Lower lobe of right lung (tissue), 2 donors: ENCODE measurements at regions not wholly inside any gene's neighbourhood (a gene's known extent, or its start where the extent isn't known, plus 50 kb on each side); places are given as distances from the start of the nearest gene placed in this dataset.
"Not testable (repeated sequence)": the region's sequence is repeated elsewhere in the genome, so short reads cannot be mapped to it uniquely, and the experiment has no call there.

Source experiments
- ATAC-seq, 2 donors: fragments of 200-7000 bp; cut with Tn5 transposase; one replicate each; pipeline ENCODE4 v1.9.1; 2020 to 2022; ENCODE audit warnings: mild to moderate bottlenecking in 2 of 2, moderate library complexity in 2 of 2
- DNase-seq: peaks from one replicate; pipeline ENCODE4 v3.0.0-alpha.2; 2020
- H3K27ac ChIP-seq: fragments of 200-600 bp; one replicate; pipeline ENCODE4 v1.8.0; 2022
- H3K27me3 ChIP-seq: fragments of 200-600 bp; one replicate; pipeline ENCODE4 v1.8.0; 2022; ENCODE audit warnings: low read depth
- H3K36me3 ChIP-seq: fragments of 200-600 bp; one replicate; pipeline ENCODE4 v1.8.0; 2022; ENCODE audit warnings: mild to moderate bottlenecking
- H3K4me1 ChIP-seq: fragments of 200-600 bp; one replicate; pipeline ENCODE4 v1.8.0; 2022
- H3K4me3 ChIP-seq: fragments of 200-600 bp; one replicate; pipeline ENCODE4 v1.8.0; 2022; ENCODE audit warnings: mild to moderate bottlenecking
- H3K9me3 ChIP-seq: fragments of 200-600 bp; one replicate; pipeline ENCODE4 v1.8.0; 2022
- CTCF ChIP-seq: fragments of 200-600 bp; IDR thresholded peaks from one replicate; pipeline ENCODE4 v1.8.0; 2022; ENCODE audit warnings: antibody characterized with exemption, mild to moderate bottlenecking
- intact Hi-C: fragments of 100-400 bp; cut with DNase I; formaldehyde crosslinking; loops from one replicate; pipeline ENCODE4 v1.11.0; 2022
- donor health status: DM: no; HTN: yes; CAD: no; lungs with severe emphysema.

- no peaks in the 10 kb centered on the region for H3K4me1 ChIP-seq
- ATAC-seq: peak in 1 of 2 donors; percentile 64
- H3K27ac ChIP-seq: no peak overlapping the region
- intact Hi-C loops: no loop called here
- no peak overlapping the region for H3K4me3 ChIP-seq
- no peak for TF ChIP-seq CTCF
- H3K36me3 ChIP-seq: no peaks in the 10 kb centered on the region
- no peaks in the 10 kb centered on the region for H3K27me3 ChIP-seq
- H3K9me3 ChIP-seq: no peaks in the 10 kb centered on the region
- DNase-seq: no peak
These were observed 192.0 kb downstream of the SYT10 start for GRCh38 chr12:33247625-33248024.

- intact Hi-C loops: no loop called here
- H3K27ac ChIP-seq: no peak overlapping the region
- H3K4me1 ChIP-seq: no peaks in the 10 kb centered on the region
- DNase-seq: no peak
- no peaks in the 10 kb centered on the region for H3K36me3 ChIP-seq
- H3K9me3 ChIP-seq: no peaks in the 10 kb centered on the region
- ATAC-seq: no peak
- no peaks in the 10 kb centered on the region for H3K27me3 ChIP-seq
- no peak overlapping the region for H3K4me3 ChIP-seq
- TF ChIP-seq CTCF: no peak
These were observed 194.2 kb downstream of the SYT10 start for GRCh38 chr12:33245434-33245833.

- Histone ChIP-seq H3K4me3 (no peak overlapping the region), H3K4me1 (no peaks in the 10 kb centered on the region), H3K9me3 (no peaks in the 10 kb centered on the region), H3K36me3 (no peaks in the 10 kb centered on the region), H3K27ac (no peak overlapping the region), H3K27me3 (no peaks in the 10 kb centered on the region)
- ATAC-seq: no peak
- TF ChIP-seq CTCF: no peak
- DNase-seq: no peak
- intact Hi-C loops: no loop called here
These were observed 212.9 kb downstream of the SYT10 start for GRCh38 chr12:33226671-33227070.

- H3K36me3 ChIP-seq: no peaks in the 10 kb centered on the region
- DNase-seq (no peak), ATAC-seq (no peak)
- H3K4me3 ChIP-seq: no peak overlapping the region
- H3K4me1 ChIP-seq: no peaks in the 10 kb centered on the region
- no peak overlapping the region for H3K27ac ChIP-seq
- TF ChIP-seq CTCF: no peak
- intact Hi-C loops: no loop called here
- no peaks in the 10 kb centered on the region for H3K9me3 ChIP-seq
- H3K27me3 ChIP-seq: no peaks in the 10 kb centered on the region
These were observed 215.7 kb downstream of the SYT10 start for GRCh38 chr12:33223956-33224355.

GRCh38 chr12:33222357-33222756 lies 217.3 kb downstream of the SYT10 start:
- no peak for TF ChIP-seq CTCF
- H3K9me3 ChIP-seq: no peaks in the 10 kb centered on the region
- no peaks in the 10 kb centered on the region for H3K36me3 ChIP-seq
- no peaks in the 10 kb centered on the region for H3K4me1 ChIP-seq
- intact Hi-C loops: no loop called here
- ATAC-seq (peak in 1 of 2 donors; percentile 29), DNase-seq (no peak)
- H3K27me3 ChIP-seq: no peaks in the 10 kb centered on the region
- no peak overlapping the region for H3K4me3 ChIP-seq
- H3K27ac ChIP-seq: no peak overlapping the region

GRCh38 chr12:33205981-33206380 lies 233.6 kb downstream of the SYT10 start:
- no peaks in the 10 kb centered on the region for H3K27me3 ChIP-seq
- H3K4me1 ChIP-seq: no peaks in the 10 kb centered on the region
- intact Hi-C loops: no loop called here
- H3K4me3 ChIP-seq: no peak overlapping the region
- no peak overlapping the region for H3K27ac ChIP-seq
- ATAC-seq (no peak), DNase-seq (no peak)
- peaks cover 1% of the 10 kb centered on the region for H3K9me3 ChIP-seq
- H3K36me3 ChIP-seq: no peaks in the 10 kb centered on the region
- TF ChIP-seq CTCF: no peak

GRCh38 chr12:33194389-33194788 lies 245.2 kb downstream of the SYT10 start:
- ATAC-seq, H3K4me3 ChIP-seq, H3K36me3 ChIP-seq, intact Hi-C loops, DNase-seq, H3K27me3 ChIP-seq, H3K9me3 ChIP-seq, H3K4me1 ChIP-seq, H3K27ac ChIP-seq: not testable (repeated sequence)
